ENCODE measurements at regions not wholly inside any gene's neighbourhood (a gene's known extent, or its start where the extent isn't known, plus 50 kb on each side); places are given as distances from the start of the nearest gene placed in this dataset.

GRCh38 chr12:83864054-83864453 lies 1048.5 kb downstream of the SLC6A15 start:
- Histone ChIP-seq H3K36me3 (replicated peaks in 1 of 2; ENCODE audit: control insufficient read depth in 1 of 2, insufficient read depth in 2 of 2, low read length in 2 of 2) (no peaks in the 10 kb centered on the region), H3K27me3 (ENCODE audit: control insufficient read depth in 2 of 2, insufficient read depth in 2 of 2, low read length in 2 of 2) (no peaks in the 10 kb centered on the region), H3K9me3 (replicated peaks in 1 of 2; ENCODE audit: control insufficient read depth in 1 of 2, insufficient read depth in 1 of 2, low read length in 2 of 2) (no peaks in the 10 kb centered on the region), H3K4me3 (replicated peaks in 1 of 3; ENCODE audit: low read depth in 2 of 3, low read length in 3 of 3) (no peak overlapping the region), H3K9ac (ENCODE audit: insufficient read depth, low read length, poor library complexity, severe bottlenecking) (no peak overlapping the region), H3K4me1 (ENCODE audit: control insufficient read depth in 1 of 2, insufficient read depth in 2 of 2, low read length in 2 of 2) (no peaks in the 10 kb centered on the region), H3K4me2 (replicated peaks; ENCODE audit: extremely low read depth, low read length, poor library complexity, severe bottlenecking) (no peak overlapping the region), H4K20me1 (ENCODE audit: insufficient read depth, low read length) (no peaks in the 10 kb centered on the region), H2AFZ (ENCODE audit: insufficient read depth, low read depth, low read length, poor library complexity, severe bottlenecking) (no peak overlapping the region), H3K27ac (ENCODE audit: low read depth in 1 of 2, low read length in 2 of 2) (no peak overlapping the region), H3K79me2 (ENCODE audit: insufficient read depth, low read length) (no peaks in the 10 kb centered on the region)
- H3K27me3 Mint-ChIP-seq (ENCODE audit: low read depth in 3 of 3), result no peaks in the 10 kb centered on the region
- no peak overlapping the region for H3K27ac Mint-ChIP-seq
- intact Hi-C loops (cut with micrococcal nuclease), result no loop called here
- no peak overlapping the region for H3K4me3 Mint-ChIP-seq
- H3K9me3 Mint-ChIP-seq, result peaks cover 0 to 4% (median 0%) of the 10 kb centered on the region in 7 donors
- WGBS (ENCODE audit: insufficient coverage), result no CpG with 5 or more reads among the region's 2 CpGs
- no peaks in the 10 kb centered on the region for H3K36me3 Mint-ChIP-seq
- no peaks in the 10 kb centered on the region for H3K4me1 Mint-ChIP-seq
- DNase-seq, result no peak
- TF ChIP-seq CTCF (IDR thresholded peaks at IDR 0.05), result no peak

- no peaks in the 10 kb centered on the region for H3K27me3 Mint-ChIP-seq (ENCODE audit: low read depth in 3 of 3)
- H3K27ac ChIP-seq (ENCODE audit: low read depth in 1 of 2, low read length in 2 of 2), result no peak overlapping the region
- no peaks in the 10 kb centered on the region for H3K4me1 ChIP-seq (ENCODE audit: control insufficient read depth in 1 of 2, insufficient read depth in 2 of 2, low read length in 2 of 2)
- no peak for TF ChIP-seq CTCF (IDR thresholded peaks at IDR 0.05)
- intact Hi-C loops (cut with micrococcal nuclease), result no loop called here
- no peak overlapping the region for H3K4me3 ChIP-seq (replicated peaks in 1 of 3; ENCODE audit: low read depth in 2 of 3, low read length in 3 of 3)
- no peak overlapping the region for H2AFZ ChIP-seq (ENCODE audit: insufficient read depth, low read depth, low read length, poor library complexity, severe bottlenecking)
- peaks cover 22 to 32% of the 10 kb centered on the region in 2 donors for H3K9me3 ChIP-seq (replicated peaks in 1 of 2; ENCODE audit: control insufficient read depth in 1 of 2, insufficient read depth in 1 of 2, low read length in 2 of 2)
- H3K27me3 ChIP-seq (ENCODE audit: control insufficient read depth in 2 of 2, insufficient read depth in 2 of 2, low read length in 2 of 2), result no peaks in the 10 kb centered on the region
- no peak overlapping the region for H3K4me2 ChIP-seq (replicated peaks; ENCODE audit: extremely low read depth, low read length, poor library complexity, severe bottlenecking)
- no peak for DNase-seq
- no peaks in the 10 kb centered on the region for H3K79me2 ChIP-seq (ENCODE audit: insufficient read depth, low read length)
- no peak overlapping the region for H3K9ac ChIP-seq (ENCODE audit: insufficient read depth, low read length, poor library complexity, severe bottlenecking)
- H3K9me3 Mint-ChIP-seq, result peaks cover 2 to 23% (median 19%) of the 10 kb centered on the region in 7 donors
- no peaks in the 10 kb centered on the region for H3K36me3 ChIP-seq (replicated peaks in 1 of 2; ENCODE audit: control insufficient read depth in 1 of 2, insufficient read depth in 2 of 2, low read length in 2 of 2)
- H4K20me1 ChIP-seq (ENCODE audit: insufficient read depth, low read length), result no peaks in the 10 kb centered on the region
- H3K36me3 Mint-ChIP-seq, result no peaks in the 10 kb centered on the region
- H3K4me1 Mint-ChIP-seq, result no peaks in the 10 kb centered on the region
- no peak overlapping the region for H3K27ac Mint-ChIP-seq
- H3K4me3 Mint-ChIP-seq, result no peak overlapping the region
Measured at GRCh38 chr12:83859021-83859420, 1053.6 kb downstream of the SLC6A15 start.

Data from CD14-positive monocyte (primary cell).